Osteoblast (primary cell): ENCODE measurements at regions not wholly inside any gene's neighbourhood (a gene's known extent, or its start where the extent isn't known, plus 50 kb on each side); places are given as distances from the start of the nearest gene placed in this dataset.

Experiments
- DNase-seq: peaks from one replicate; pipeline ENCODE4 v3.0.0; 2011; ENCODE audit warnings: low spot score, mixed read lengths; ENCODE audit not compliant: insufficient read length; ENCODE audit errors: missing footprints
- H2AFZ ChIP-seq: 2 replicates; pipeline ENCODE4 v1.6.0; 2011; ENCODE audit warnings: mild to moderate bottlenecking, low read length
- H3K27ac ChIP-seq: 2 replicates; pipeline ENCODE4 v1.5.1; 2011; ENCODE audit warnings: mild to moderate bottlenecking, low read depth, low read length, moderate library complexity
- H3K27me3 ChIP-seq: 2 replicates; pipeline ENCODE4 v1.6.0; 2012; ENCODE audit warnings: mild to moderate bottlenecking, control low read depth, inconsistent platforms, low read length, moderate library complexity; ENCODE audit not compliant: insufficient read depth
- H3K36me3 ChIP-seq: 2 replicates; pipeline ENCODE4 v1.5.1; 2011; ENCODE audit warnings: mild to moderate bottlenecking, low read length, control low read depth, moderate library complexity; ENCODE audit not compliant: insufficient read depth
- H3K4me1 ChIP-seq: 2 replicates; pipeline ENCODE4 v1.5.1; 2011; ENCODE audit warnings: mild to moderate bottlenecking, low read length, control low read depth, moderate library complexity; ENCODE audit not compliant: insufficient read depth
- H3K4me2 ChIP-seq: 2 replicates; pipeline ENCODE4 v1.6.0; 2011; ENCODE audit warnings: mild to moderate bottlenecking, low read length; ENCODE audit not compliant: insufficient read depth
- H3K4me3 ChIP-seq: fragments of 200-600 bp; sonication (generic); 3 replicates; pipeline ENCODE4 v1.5.1; 2012; ENCODE audit warnings: mild to moderate bottlenecking, low read length, inconsistent platforms; ENCODE audit not compliant: insufficient read depth
- H3K79me2 ChIP-seq: 2 replicates; pipeline ENCODE4 v1.6.0; 2012; ENCODE audit warnings: mild to moderate bottlenecking, low read length, control low read depth, inconsistent platforms; ENCODE audit not compliant: insufficient read depth
- H3K9me3 ChIP-seq: 2 replicates; pipeline ENCODE4 v1.5.1; 2011; ENCODE audit warnings: low read depth, low read length, control low read depth
- H4K20me1 ChIP-seq: 2 replicates; pipeline ENCODE4 v1.6.0; 2012; ENCODE audit warnings: mild to moderate bottlenecking, low read length, control low read depth; ENCODE audit not compliant: insufficient read depth
- TF ChIP-seq, protein P1 (sequence below): IDR thresholded peaks from 2 replicates; pipeline ENCODE4 v1.5.1; 2011; ENCODE audit warnings: mild to moderate bottlenecking, low read depth, low read length, moderate library complexity; ENCODE audit errors: extremely low read depth

DNA sequence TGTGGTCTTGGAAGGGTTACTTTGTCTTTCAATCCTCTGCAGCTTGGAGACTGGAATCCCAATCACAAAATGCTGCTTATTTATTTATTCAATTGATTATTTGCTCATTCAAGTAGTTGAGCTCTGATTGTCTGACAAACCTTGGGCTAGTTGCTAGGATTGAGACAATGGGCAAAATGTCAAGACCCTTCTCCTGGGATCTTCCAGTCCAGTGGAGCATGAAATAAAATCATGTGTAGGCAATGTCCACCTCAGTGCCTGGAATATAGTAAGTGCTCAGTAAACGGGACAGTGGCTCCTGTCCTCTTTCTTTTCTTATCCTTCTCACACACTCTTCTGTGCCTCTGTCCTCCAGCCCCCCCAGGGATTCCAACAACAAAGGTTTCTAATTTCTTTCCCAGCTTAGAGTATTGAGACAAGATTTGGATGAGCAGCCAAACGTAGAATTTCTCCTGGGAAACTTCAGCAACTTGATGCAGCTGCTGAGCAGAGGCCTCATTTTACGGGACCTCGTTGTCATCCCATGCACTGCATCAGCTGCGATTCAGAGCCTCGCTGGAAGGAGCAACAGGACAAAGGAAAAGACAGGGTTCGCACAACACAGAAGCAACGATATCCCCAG lies 545.0 kb downstream of the SOX11 start:
- no peaks in the 10 kb centered on the region for H3K79me2 ChIP-seq
- H3K9me3 ChIP-seq, result peaks cover 3% of the 10 kb centered on the region
- no peak overlapping the region for H3K27ac ChIP-seq
- no peaks in the 10 kb centered on the region for H4K20me1 ChIP-seq
- no peak overlapping the region for H2AFZ ChIP-seq
- no peaks in the 10 kb centered on the region for H3K36me3 ChIP-seq
- no peaks in the 10 kb centered on the region for H3K4me1 ChIP-seq
- H3K4me3 ChIP-seq, result no peak overlapping the region
- H3K4me2 ChIP-seq, result no peak overlapping the region
- DNase-seq, result no peak
- no peaks in the 10 kb centered on the region for H3K27me3 ChIP-seq
- TF ChIP-seq, protein P1, sequence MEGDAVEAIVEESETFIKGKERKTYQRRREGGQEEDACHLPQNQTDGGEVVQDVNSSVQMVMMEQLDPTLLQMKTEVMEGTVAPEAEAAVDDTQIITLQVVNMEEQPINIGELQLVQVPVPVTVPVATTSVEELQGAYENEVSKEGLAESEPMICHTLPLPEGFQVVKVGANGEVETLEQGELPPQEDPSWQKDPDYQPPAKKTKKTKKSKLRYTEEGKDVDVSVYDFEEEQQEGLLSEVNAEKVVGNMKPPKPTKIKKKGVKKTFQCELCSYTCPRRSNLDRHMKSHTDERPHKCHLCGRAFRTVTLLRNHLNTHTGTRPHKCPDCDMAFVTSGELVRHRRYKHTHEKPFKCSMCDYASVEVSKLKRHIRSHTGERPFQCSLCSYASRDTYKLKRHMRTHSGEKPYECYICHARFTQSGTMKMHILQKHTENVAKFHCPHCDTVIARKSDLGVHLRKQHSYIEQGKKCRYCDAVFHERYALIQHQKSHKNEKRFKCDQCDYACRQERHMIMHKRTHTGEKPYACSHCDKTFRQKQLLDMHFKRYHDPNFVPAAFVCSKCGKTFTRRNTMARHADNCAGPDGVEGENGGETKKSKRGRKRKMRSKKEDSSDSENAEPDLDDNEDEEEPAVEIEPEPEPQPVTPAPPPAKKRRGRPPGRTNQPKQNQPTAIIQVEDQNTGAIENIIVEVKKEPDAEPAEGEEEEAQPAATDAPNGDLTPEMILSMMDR, result no peak

DNA sequence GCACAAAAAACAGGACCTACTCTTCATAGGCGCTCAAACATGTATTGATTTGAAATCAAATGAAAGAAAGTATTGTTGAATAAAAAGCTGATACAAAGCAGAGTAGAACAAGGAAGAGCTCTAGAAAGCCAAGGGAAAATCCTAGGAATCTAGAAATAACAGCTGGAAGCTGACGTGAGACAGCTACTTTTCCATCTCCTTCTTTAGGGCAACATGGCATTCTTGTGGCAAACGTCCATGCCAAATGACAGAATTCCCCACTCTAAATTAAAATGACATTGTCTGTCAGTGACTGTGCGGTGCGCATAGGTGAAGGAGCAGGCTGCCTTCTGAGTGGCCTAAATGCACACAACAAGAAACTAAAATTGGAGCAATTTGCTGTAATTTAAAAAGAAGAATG lies 557.4 kb downstream of the SOX11 start:
- Histone ChIP-seq H4K20me1 (no peaks in the 10 kb centered on the region), H3K4me2 (no peak overlapping the region), H2AFZ (no peak overlapping the region), H3K4me3 (no peak overlapping the region), H3K79me2 (no peaks in the 10 kb centered on the region), H3K4me1 (no peaks in the 10 kb centered on the region), H3K9me3 (peaks cover 3% of the 10 kb centered on the region), H3K36me3 (no peaks in the 10 kb centered on the region), H3K27ac (no peak overlapping the region), H3K27me3 (no peaks in the 10 kb centered on the region)
- DNase-seq, result no peak
- TF ChIP-seq, protein P1, result no peak

DNA sequence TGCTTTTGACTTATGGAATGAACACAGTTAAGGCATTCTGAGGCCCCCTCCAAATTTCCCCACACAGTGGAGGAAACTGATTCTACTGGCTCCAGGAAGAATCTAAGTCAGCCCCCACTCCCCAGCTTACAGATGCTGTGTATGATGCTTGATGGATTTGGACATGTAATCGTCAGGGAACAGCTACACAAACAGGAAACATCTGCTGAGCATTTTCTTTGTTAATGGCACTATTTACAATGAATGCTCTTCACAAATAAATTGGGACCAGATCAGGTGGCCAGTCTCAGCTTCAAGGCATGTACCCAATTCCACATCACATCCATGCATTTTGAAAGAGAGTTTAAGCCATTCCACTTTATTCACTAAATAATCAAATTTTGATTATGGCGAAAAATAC lies 562.3 kb downstream of the SOX11 start:
- no peak overlapping the region for H3K27ac ChIP-seq
- no peak overlapping the region for H3K4me3 ChIP-seq
- H3K27me3 ChIP-seq, result no peaks in the 10 kb centered on the region
- TF ChIP-seq, protein P1, result no peak
- H3K4me1 ChIP-seq, result no peaks in the 10 kb centered on the region
- DNase-seq, result no peak
- H4K20me1 ChIP-seq, result no peaks in the 10 kb centered on the region
- H3K79me2 ChIP-seq, result no peaks in the 10 kb centered on the region
- H2AFZ ChIP-seq, result no peak overlapping the region
- H3K36me3 ChIP-seq, result no peaks in the 10 kb centered on the region
- H3K4me2 ChIP-seq, result no peak overlapping the region
- H3K9me3 ChIP-seq, result peaks cover 4% of the 10 kb centered on the region

DNA sequence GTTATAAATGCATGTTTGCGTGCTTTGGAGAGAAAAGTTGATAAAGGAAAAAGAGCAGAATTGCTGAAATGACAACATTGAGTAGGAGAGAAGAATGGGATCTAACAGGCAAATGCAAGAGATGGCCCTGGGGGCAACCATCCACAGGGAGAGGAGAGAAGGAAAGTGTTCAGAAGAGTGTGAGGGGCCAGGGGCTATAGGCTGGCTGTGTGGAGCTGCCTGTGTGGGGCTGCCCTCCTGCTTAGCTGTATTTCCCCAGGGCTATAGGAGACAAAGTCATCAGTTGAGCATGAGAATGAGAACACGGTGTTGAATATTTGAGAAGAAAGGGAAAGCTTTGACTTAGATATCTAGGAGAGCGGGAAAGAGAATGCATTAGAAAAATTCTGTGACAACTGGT lies 572.0 kb downstream of the SOX11 start:
- TF ChIP-seq, protein P1, result no peak
- Histone ChIP-seq H3K4me3 (no peak overlapping the region), H4K20me1 (no peaks in the 10 kb centered on the region), H3K36me3 (no peaks in the 10 kb centered on the region), H3K79me2 (no peaks in the 10 kb centered on the region), H3K9me3 (peaks cover 2% of the 10 kb centered on the region), H3K4me2 (no peak overlapping the region), H3K27ac (no peak overlapping the region), H3K27me3 (no peaks in the 10 kb centered on the region), H3K4me1 (no peaks in the 10 kb centered on the region), H2AFZ (no peak overlapping the region)
- DNase-seq, result no peak
